Endothelial cell of umbilical vein (primary cell): ENCODE measurements at regions not wholly inside any gene's neighbourhood (a gene's known extent, or its start where the extent isn't known, plus 50 kb on each side); places are given as distances from the start of the nearest gene placed in this dataset.

Experiments used
- CTCF ChIP-seq, 2 donors: IDR thresholded peaks; 1 replicate in 1 of 2; 2 replicates in 1 of 2; pipeline ENCODE4 v1.5.1; 2011; ENCODE audit warnings: low read length in 2 of 2, mild to moderate bottlenecking in 2 of 2, moderate library complexity in 2 of 2, control low read depth in 1 of 2, inconsistent platforms in 1 of 2, low read depth in 1 of 2; ENCODE audit not compliant: insufficient read depth in 1 of 2; ENCODE audit errors: extremely low read depth in 1 of 2
- EZH2 ChIP-seq: IDR thresholded peaks from 2 replicates; pipeline ENCODE4 v1.6.1; 2012; ENCODE audit warnings: borderline replicate concordance, low read depth, mild to moderate bottlenecking, moderate library complexity, low read length, inconsistent platforms; ENCODE audit not compliant: severe bottlenecking
- MYC ChIP-seq: IDR thresholded peaks from one replicate; pipeline ENCODE4 v1.6.1; 2011; ENCODE audit warnings: mild to moderate bottlenecking, low read depth, low read length
- POLR2A ChIP-seq: IDR thresholded peaks from 2 replicates; pipeline ENCODE4 v1.6.1; 2012; ENCODE audit warnings: low read depth, mild to moderate bottlenecking, control low read depth, low read length
- POLR2AphosphoS5 ChIP-seq: IDR thresholded peaks from 2 replicates; pipeline ENCODE4 v1.6.1; 2012; ENCODE audit warnings: low read depth, mild to moderate bottlenecking, control low read depth, low read length, moderate library complexity; ENCODE audit not compliant: insufficient read depth

GRCh38 chr16:87127766-87128147 is 189.4 kb downstream of the C16orf95 start:
- TF ChIP-seq EZH2 = no peak
- TF ChIP-seq CTCF (IDR thresholded peaks at IDR 0.05; ENCODE audit: extremely low read depth in 1 of 2, insufficient read depth in 1 of 2, low read depth in 1 of 2, low read length in 2 of 2) = no peak
- TF ChIP-seq POLR2AphosphoS5 = no peak
- TF ChIP-seq POLR2A = no peak
- TF ChIP-seq MYC = no peak
